ENCODE measurements at regions not wholly inside any gene's neighbourhood (a gene's known extent, or its start where the extent isn't known, plus 50 kb on each side); places are given as distances from the start of the nearest gene placed in this dataset.
A peak's percentile ranks its signal among the peaks of the same experiment; 100 is the strongest.
"Not testable (repeated sequence)": the region's sequence is repeated elsewhere in the genome, so short reads cannot be mapped to it uniquely, and the experiment has no call there.

DNA sequence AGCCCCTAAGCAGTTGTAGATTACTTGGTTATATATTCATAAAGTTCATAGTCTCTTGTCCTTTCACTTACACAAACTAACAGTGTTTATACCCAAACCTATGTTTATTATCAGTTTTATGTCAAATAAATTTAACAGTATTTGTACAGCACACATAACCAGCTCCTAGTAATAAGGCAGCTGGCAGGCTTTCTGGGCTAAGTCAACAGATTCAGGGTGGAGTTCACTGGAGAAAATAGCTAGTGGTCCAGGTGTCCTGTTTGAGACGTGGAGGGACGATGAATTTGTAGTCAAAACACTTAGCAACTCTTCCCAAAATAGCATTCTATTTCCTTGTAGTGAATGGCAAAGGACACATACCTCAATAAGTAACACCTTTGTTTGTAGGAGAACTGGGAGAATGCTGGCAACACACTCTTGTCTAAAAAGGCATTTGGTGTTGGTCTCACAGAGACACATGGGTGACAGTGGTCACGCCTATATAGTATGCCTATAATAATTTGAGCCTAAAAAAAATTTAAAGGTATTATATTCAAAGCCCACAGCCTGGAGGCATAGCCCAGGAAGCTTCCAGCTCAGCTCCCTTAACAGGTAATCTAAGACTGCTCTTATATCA is 156.4 kb upstream of the CARMIL1 start:
- no peak for DNase-seq (ENCODE audit: low read depth in 3 of 3)

DNA sequence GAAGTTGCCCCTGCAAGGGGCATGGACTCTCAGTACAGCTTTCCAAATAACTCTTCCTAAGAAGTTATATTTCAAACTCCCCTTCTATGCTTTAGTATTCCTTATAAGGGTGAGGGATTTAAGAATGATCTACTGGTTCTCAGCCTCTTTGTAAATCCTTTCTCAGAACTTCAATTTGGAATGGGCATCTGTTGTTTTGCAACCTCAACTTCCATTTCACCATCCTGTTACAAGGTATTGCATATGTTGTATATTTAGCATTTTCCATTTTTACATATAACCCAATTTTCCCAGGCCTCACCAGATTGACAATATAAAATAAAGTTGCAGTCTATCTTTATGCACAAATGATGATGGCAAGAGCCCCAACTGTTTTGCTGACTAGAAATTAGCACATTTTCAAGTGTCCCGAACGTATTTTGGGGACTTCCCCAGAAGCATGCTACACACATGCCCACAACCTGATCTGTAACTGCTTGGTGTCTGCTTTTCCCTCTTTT is 154.9 kb upstream of the CARMIL1 start:
- no peak for DNase-seq (ENCODE audit: low read depth in 3 of 3)

- DNase-seq (ENCODE audit: low read depth in 3 of 3): no peak
Measured at GRCh38 chr6:25125736-25126135, 153.4 kb upstream of the CARMIL1 start.

DNA sequence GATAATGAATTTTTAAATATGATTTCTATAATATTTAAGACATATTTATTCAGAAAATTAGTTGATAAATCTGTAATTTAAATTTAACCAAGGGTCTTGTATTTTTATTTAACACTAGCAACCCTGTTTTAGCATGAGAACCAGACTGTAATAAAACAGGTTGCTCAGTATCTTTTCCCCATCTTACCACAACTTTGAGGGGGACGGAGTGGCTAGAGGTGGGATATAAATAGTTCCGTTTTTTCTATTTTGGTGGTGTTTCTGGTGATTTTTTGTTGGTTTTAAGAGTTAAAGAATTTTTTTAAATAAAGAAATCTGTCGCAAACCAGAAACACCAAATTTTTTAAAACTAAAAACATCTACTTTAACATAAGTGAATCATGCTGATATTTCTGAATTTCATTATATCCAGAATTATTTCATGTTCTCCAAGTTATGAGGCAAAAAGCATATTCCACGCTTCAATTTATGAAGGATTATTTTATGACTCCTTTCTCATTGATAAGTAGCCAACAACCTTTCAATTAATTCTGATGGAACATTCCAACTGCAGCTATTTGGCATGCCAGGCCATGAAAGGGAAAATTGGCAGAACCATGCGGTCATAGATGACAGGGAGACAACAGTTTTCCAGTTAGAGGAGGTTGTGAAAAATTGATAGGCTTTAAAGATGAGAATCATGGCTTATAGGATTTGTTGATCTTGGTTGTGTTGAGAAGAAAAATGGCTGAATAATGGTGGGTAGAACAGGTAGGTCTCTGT is 151.9 kb upstream of the CARMIL1 start:
- DNase-seq (ENCODE audit: low read depth in 3 of 3): no peak

DNA sequence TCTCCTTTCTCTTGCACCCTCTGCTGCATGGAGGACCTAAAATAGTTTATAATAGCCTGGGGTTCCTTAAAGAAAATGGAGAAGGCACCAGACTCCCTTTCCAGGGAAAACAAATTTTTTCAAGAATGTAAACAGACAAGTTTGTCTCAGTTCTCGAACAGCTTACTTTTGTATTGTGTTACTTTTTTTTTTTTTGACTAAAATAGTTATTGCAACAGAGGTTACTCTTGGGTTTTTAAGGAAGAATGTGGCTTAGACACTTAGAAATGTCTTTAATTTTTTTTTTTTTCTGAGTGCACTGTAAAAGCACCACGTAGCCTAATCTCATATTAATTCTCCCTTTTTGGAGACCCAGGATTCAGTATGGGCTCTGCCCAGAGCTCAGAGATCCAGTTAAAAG is 148.7 kb upstream of the CARMIL1 start:
- no peak for DNase-seq (ENCODE audit: low read depth in 3 of 3)

DNA sequence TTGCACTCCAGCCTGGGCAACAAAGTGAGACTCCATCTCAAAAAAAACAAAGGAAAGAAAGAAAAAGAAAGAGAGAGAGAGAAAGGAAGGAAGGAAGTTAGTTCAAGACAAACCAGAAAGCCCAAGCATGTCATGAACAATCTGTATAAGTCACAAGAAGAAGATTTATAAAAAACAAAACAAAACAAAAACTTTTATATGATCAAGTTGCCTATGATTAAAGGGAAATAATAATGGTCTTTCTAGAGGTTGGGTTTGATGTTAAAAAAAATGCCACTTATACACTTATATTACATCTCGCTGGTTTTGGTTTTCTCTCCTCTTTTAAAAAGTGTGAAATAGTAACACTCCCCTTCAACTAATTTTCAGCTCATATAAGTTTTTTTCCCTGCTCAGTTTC is 146.2 kb upstream of the CARMIL1 start:
- DNase-seq (ENCODE audit: low read depth in 3 of 3): no peak

DNA sequence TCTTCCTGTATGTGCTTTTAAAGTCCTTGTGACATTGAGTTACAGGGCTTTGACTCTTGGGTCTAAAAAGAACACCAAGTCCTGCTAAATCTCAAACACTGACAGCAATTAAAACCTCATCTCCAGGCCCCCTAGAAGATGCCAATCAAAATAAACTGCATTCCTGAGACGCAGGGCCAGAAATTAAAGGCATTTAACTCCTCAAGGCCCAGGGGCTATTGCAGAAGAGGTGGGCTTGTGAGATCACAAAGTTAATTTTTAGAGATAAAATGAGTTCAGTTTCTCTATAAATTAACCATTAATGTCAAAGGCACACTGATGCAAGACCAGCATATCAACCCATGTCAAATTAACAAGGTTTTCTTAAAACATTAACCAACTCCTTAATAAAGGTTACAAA is 145.6 kb upstream of the CARMIL1 start:
- DNase-seq (ENCODE audit: low read depth in 3 of 3): no peak

GRCh38 chr6:25136854-25137253 is 142.3 kb upstream of the CARMIL1 start:
- DNase-seq (ENCODE audit: low read depth in 3 of 3): no peak

DNA sequence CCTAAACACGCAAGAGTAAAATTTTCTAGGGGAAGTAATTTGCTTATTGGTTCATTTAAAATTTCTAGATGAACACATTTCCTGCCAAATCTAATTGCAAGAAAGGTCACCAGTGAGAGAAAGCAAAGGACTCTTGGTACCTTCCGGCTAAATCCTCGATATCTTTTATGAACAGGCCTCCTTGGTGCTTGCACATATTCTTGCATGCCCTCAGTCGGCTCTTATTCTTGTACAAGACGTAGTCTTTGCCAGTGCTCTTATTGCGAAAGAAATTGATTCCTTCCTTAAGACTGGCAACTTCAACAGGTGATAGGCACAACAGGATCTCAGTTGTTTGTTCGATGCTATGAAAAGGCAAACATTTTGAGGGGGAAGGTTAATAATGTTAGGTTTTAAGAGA is 141.7 kb upstream of the CARMIL1 start:
- no peak for DNase-seq (ENCODE audit: low read depth in 3 of 3)

DNA sequence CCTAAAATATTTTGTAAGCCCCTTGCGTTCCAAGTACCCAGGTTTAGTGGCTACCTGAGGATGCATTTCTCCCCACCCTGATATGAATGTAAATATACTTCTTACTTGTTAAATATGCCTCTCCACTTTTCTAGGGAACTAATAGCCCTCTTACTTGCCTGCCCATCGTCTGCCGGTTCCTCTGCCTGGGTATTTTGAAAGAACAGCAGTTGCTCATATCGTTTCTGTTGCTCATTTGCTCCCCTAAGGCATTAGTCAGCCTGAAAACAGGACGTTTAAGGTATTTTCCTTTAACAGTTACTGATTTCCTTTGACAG is 141.3 kb upstream of the CARMIL1 start:
- peak in 2 of 3 donors; percentile 7 to 52 for DNase-seq (ENCODE audit: low read depth in 3 of 3)

DNA sequence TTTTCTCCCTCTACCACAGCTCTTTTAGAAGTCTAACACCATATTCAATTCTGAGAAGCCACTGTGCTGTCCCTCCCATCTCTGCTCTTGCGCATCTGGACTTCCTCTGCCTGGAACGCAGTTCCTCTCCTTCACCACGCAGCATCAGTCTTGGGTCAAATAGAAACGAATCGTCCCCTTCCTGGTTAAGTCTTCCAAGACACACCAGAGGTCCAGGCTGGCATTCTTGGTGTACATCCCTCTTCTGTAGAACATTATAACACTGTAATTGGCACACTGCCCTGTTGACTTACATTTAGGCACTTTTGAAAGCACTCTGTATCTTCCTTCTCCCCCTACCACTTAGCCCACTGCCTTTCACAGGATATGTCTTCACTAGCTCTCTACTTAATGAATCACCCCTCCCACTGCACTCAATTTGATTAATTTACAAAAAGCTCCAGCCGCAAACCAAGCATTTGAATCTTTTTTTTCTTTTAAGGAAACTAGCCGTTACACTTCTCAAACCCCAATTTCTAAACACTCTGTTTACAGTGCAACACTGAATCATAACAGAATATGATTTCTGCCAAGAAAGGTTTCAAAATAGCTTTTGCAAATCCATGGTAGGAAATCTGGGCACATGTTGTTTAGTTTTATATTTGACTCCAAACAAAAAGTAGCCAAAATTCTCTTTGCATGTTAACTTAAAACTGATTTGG is 140.8 kb upstream of the CARMIL1 start:
- DNase-seq (ENCODE audit: low read depth in 3 of 3): peak; percentile 30 to 62 (median 50)

DNA sequence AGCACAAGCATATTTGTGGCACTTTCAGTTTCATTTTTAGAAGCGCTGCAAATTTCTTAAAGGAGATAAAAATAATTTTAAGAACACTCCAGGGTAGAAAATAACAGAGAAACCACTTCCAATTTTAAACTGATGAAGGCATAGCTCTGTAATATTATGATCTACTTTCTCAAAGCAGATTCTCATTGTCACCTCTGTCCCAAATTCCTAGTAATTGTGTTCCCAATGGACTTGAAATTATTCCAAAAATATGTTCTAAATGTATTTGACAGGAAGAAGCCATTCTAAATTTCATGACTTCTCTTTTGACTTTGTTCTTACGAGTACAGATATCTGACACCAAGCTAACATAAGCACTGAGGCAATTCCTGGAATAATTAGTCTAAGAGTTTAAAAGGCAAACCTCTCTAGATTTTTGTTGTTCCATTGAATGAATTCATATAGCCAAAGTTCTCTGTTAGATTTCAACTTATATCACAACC is 140.2 kb upstream of the CARMIL1 start:
- DNase-seq (ENCODE audit: low read depth in 3 of 3): no peak

DNA sequence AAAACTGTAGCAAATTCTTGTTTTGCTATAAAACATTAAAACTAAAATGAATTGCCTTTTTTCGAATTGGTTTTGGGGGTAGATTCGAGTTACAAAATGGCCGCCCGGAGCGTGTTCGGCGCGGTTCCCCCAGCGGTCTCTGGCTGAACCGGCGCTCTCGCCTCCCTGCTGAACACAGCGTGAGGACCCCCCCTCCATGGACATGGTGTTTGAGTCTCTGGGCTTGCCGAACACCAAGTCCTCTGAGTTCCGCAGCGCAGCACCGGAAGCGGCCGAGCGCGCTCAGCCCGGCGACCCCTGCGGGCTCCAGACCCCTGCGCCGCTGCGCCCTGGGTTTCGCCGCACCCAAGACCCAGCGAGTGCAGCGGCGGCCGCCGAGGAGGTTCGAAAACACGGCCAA is 139.6 kb upstream of the CARMIL1 start:
- DNase-seq (ENCODE audit: low read depth in 3 of 3): not testable (repeated sequence)

DNA sequence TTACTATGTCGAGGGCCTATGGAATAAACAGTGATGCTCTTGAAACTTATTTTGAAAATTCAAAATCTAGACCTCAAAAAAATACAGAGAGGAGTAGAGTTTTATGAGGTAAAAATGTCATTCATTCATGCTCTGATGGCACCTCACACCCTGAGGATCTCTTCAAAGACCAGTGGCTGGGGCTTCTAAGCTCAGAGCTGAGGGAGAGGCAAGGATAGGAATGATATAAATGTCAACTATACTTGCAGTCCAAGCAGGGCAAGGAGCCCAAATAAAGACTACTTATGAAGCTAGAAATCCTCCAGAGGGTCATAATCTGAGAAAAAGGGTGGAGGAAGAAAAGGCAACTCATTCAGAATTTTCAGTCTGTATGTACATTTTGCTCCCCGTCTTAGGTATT is 136.7 kb upstream of the CARMIL1 start:
- no peak for DNase-seq (ENCODE audit: low read depth in 3 of 3)

- DNase-seq (ENCODE audit: low read depth in 3 of 3): no peak
Measured at GRCh38 chr6:25144919-25145318, 134.3 kb upstream of the CARMIL1 start.

DNA sequence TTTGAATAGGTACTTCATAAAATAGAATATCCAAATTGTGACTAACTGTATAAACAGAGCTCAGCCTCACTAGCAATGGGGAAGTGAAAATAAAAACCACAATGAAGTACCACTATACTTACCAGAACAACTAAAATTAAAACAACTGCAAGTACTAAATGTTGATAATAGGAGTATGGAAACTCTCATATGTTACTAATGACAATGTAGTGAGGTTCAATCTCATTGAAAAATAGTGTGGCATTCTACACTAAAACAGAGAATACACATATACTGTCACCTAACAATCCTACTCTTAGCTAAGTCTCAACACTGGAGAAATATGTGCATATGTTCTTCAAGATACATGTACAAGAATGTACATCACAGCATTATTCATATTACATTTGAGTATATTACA is 132.0 kb upstream of the CARMIL1 start:
- no peak for DNase-seq (ENCODE audit: low read depth in 3 of 3)

DNA sequence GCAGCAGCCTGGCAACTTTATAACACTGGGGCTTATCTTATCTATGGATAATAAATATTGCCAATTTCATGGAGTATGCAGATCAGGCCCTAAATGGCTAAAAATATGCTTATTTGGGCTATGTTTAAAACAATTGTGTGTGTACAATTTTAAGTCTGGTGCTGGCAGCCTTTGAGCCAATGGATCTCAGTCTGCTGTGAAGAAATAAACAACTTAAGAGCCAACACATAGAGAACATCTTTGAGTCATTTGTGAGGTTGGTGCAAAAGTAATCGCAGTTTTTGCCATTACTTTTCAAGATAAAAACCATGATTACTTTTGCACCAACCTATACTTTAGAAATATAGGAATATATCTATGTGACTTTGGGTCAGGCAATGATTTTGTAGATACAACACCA is 129.1 kb upstream of the CARMIL1 start:
- DNase-seq (ENCODE audit: low read depth in 3 of 3): no peak

DNA sequence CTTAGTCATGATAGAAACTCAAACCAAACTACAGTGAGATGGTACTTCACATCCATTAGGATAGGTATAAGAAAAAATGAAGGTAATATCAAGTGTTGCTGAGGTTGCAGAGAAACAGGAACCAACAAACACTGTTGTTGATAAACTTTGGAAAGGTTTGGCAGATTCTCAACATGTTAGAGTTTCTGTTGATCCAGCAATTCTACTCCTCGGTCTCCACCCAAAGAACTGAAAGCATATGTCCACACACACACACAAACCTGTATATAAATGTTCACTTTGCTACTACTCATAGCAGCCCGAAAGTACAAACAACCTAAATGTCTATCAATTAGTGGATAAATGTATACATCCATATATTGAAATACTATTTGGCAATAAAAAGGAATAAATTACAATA is 128.3 kb upstream of the CARMIL1 start:
- DNase-seq (ENCODE audit: low read depth in 3 of 3): no peak

GRCh38 chr6:25153079-25153478 is 126.1 kb upstream of the CARMIL1 start:
- DNase-seq (ENCODE audit: low read depth in 3 of 3): no peak

- no peak for DNase-seq (ENCODE audit: low read depth in 3 of 3)
Measured at GRCh38 chr6:25154034-25154596, 125.1 kb upstream of the CARMIL1 start.

DNA sequence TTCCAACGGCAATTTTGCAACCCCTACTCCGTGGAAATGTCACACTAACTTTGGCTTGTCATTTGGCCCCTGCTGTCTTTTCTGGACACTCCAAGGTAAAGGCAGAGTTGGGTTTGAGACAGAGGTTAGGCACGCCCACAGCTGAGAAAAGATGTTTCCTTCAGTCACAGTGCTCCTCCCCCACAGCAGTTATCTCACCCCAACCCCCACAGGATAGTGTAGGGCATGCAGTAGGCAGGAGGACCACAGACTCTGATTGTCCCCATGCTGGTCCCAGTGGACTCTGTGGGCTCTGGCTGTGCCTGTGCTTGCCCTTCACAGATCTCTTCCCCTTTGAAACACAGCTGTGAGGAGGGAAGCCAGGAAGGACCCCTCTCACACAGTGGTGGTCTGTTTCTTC is 124.0 kb upstream of the CARMIL1 start:
- no peak for DNase-seq (ENCODE audit: low read depth in 3 of 3)

- no peak for DNase-seq (ENCODE audit: low read depth in 3 of 3)
Measured at GRCh38 chr6:25156123-25156522, 123.1 kb upstream of the CARMIL1 start.

DNA sequence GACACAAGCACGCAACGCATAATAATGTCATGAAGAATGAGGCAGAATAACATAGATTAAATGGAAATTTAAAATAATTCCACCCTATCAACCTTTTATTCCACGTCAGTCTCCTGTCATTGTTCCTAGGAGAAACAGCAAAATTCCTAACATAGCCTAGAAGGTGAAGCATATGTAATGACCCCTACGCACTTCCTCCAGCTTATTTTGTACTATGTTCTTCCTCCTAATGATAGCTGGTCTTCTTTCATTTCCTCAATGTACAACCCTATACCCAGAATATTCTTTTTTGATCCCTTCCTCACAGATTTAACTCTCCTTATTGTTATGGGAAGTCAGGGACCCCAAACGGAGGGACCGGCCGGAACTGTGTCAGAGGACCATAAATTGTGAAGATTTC is 122.0 kb upstream of the CARMIL1 start:
- DNase-seq (ENCODE audit: low read depth in 3 of 3): no peak

Data from stimulated activated CD4-positive, alpha-beta T cell treated with anti-CD3 and anti-CD28 coated beads, TNF-alpha, amount 100 ng/mL, for 48 hours (primary cell).